IMR-90 (cell line): ENCODE measurements at regions not wholly inside any gene's neighbourhood (a gene's known extent, or its start where the extent isn't known, plus 50 kb on each side); places are given as distances from the start of the nearest gene placed in this dataset.

Source experiments
- ATAC-seq: fragments of 200-7000 bp; cut with Tn5 transposase; 2 replicates; pipeline ENCODE4 v1.9.1; 2020; ENCODE audit warnings: low read depth, mild to moderate bottlenecking, moderate library complexity
- BruUV-seq: library from RNA; stranded (reverse); fragments of 400-500 nt; replicated peaks from 2 replicates; lab custom pipeline; 2021; lab: Mats Ljungman, UMichigan
- CTCF ChIA-PET: fragments of 300-600 bp; formaldehyde crosslinking; extraction: SDS; loops from one replicate; lab custom pipeline; 2021; ENCODE audit warnings: antibody characterized with exemption; lab: Yijun Ruan, JAX
- POLR2A ChIA-PET: fragments of 300-600 bp; sonication (Branson Sonifier 250); formaldehyde crosslinking; loops from one replicate; lab custom pipeline; 2022; ENCODE audit warnings: antibody characterized with exemption; ENCODE audit not compliant: unreplicated experiment; lab: Charles Lee
- DNase-seq: peaks from one replicate; pipeline ENCODE4 v3.0.0; 2013
- H2AFZ ChIP-seq: replicated peaks from 2 replicates; pipeline ENCODE3; 2013; ENCODE audit warnings: low read length, mild to moderate bottlenecking; ENCODE audit not compliant: poor library complexity
- H2AK5ac ChIP-seq: 2 replicates; pipeline ENCODE4 v1.6.1; 2013; ENCODE audit warnings: low read depth, low read length, inconsistent platforms
- H2AK9ac ChIP-seq: replicated peaks from 2 replicates; pipeline ENCODE3; 2013; ENCODE audit warnings: mild to moderate bottlenecking, low read depth, low read length, moderate library complexity; ENCODE audit not compliant: poor library complexity
- H2BK120ac ChIP-seq: 2 replicates; pipeline ENCODE4 v1.6.1; 2013; ENCODE audit warnings: low read depth, low read length, inconsistent platforms
- H2BK15ac ChIP-seq: 3 replicates; pipeline ENCODE4 v1.6.1; 2013; ENCODE audit warnings: low read depth, low read length, inconsistent platforms
- H2BK20ac ChIP-seq: 2 replicates; pipeline ENCODE4 v1.6.1; 2013; ENCODE audit warnings: low read depth, mild to moderate bottlenecking, inconsistent platforms, low read length, moderate library complexity
- H2BK5ac ChIP-seq: 2 replicates; pipeline ENCODE4 v1.6.1; 2013; ENCODE audit warnings: mild to moderate bottlenecking, low read depth, low read length, inconsistent platforms; ENCODE audit not compliant: poor library complexity, severe bottlenecking
- H3K14ac ChIP-seq: replicated peaks from 2 replicates; pipeline ENCODE4 v1.6.1; 2013; ENCODE audit warnings: low read depth, low read length, inconsistent platforms
- H3K18ac ChIP-seq: 2 replicates; pipeline ENCODE4 v1.6.1; 2013; ENCODE audit warnings: low read depth, low read length, control low read depth
- H3K23ac ChIP-seq: 2 replicates; pipeline ENCODE4 v1.6.1; 2013; ENCODE audit warnings: low read depth, low read length, inconsistent platforms
- H3K27ac ChIP-seq: 2 replicates; pipeline ENCODE4 v1.5.1; 2013; ENCODE audit warnings: mild to moderate bottlenecking, control low read depth, low read length; ENCODE audit not compliant: insufficient read depth
- H3K27me3 ChIP-seq: 2 replicates; pipeline ENCODE4 v1.6.1; 2013; ENCODE audit warnings: low read length; ENCODE audit not compliant: control insufficient read depth, insufficient read depth
- H3K36me3 ChIP-seq: 2 replicates; pipeline ENCODE4 v1.6.1; 2013; ENCODE audit warnings: low read length, mixed read lengths; ENCODE audit not compliant: control insufficient read depth, insufficient read depth
- H3K4ac ChIP-seq: 2 replicates; pipeline ENCODE4 v1.6.1; 2013; ENCODE audit warnings: low read depth, low read length, inconsistent platforms
- H3K4me1 ChIP-seq: 2 replicates; pipeline ENCODE4 v1.6.1; 2013; ENCODE audit warnings: low read length, mixed read lengths; ENCODE audit not compliant: control insufficient read depth, insufficient read depth
- H3K4me2 ChIP-seq: 2 replicates; pipeline ENCODE4 v1.6.1; 2013; ENCODE audit warnings: low read depth, mild to moderate bottlenecking, control low read depth, low read length, moderate library complexity
- H3K4me3 ChIP-seq: 2 replicates; pipeline ENCODE4 v1.5.1; 2013; ENCODE audit warnings: low read depth, mild to moderate bottlenecking, control low read depth, low read length, moderate library complexity; ENCODE audit not compliant: insufficient read depth
- H3K56ac ChIP-seq: 2 replicates; pipeline ENCODE4 v1.6.1; 2013; ENCODE audit warnings: low read length, inconsistent platforms; ENCODE audit not compliant: insufficient read depth; ENCODE audit errors: extremely low read depth
- H3K79me1 ChIP-seq, 2 experiments: 2 replicates each; pipeline ENCODE4 v1.6.1; 2013; ENCODE audit warnings: low read length in 2 of 2, inconsistent platforms in 1 of 2, low read depth in 1 of 2
- H3K9ac ChIP-seq: 2 replicates; pipeline ENCODE4 v1.6.1; 2013; ENCODE audit warnings: low read depth, low read length, control low read depth
- H3K9me1 ChIP-seq: 2 replicates; pipeline ENCODE4 v1.6.1; 2013; ENCODE audit warnings: low read length, inconsistent platforms; ENCODE audit not compliant: insufficient read depth
- H3K9me3 ChIP-seq: 2 replicates; pipeline ENCODE4 v1.6.1; 2013; ENCODE audit warnings: low read length; ENCODE audit not compliant: control insufficient read depth, insufficient read depth
- H4K20me1 ChIP-seq: 2 replicates; pipeline ENCODE4 v1.6.1; 2013; ENCODE audit warnings: low read length, inconsistent platforms; ENCODE audit not compliant: insufficient read depth
- H4K5ac ChIP-seq: 2 replicates; pipeline ENCODE4 v1.6.1; 2013; ENCODE audit warnings: mild to moderate bottlenecking, low read depth, low read length, control low read depth
- H4K8ac ChIP-seq, 2 experiments: 2 replicates each; pipeline ENCODE4 v1.6.1; 2013; ENCODE audit warnings: low read depth in 2 of 2, low read length in 2 of 2, control low read depth in 1 of 2, inconsistent platforms in 1 of 2
- H4K91ac ChIP-seq: 2 replicates; pipeline ENCODE4 v1.6.1; 2013; ENCODE audit warnings: low read depth, low read length, inconsistent platforms; ENCODE audit not compliant: insufficient read depth
- BHLHE40 ChIP-seq: fragments of 150-350 bp; IDR thresholded peaks from 2 replicates; pipeline ENCODE4 v1.6.1; 2016; ENCODE audit warnings: mild to moderate bottlenecking, low read depth, low read length
- CTCF ChIP-seq: conservative IDR thresholded peaks from 2 replicates; pipeline ENCODE4 v1.5.1; 2012; ENCODE audit warnings: mild to moderate bottlenecking, low read depth, low read length, improper control_type of control experiment
- FOS ChIP-seq: fragments of 150-350 bp; IDR thresholded peaks from 2 replicates; pipeline ENCODE4 v1.6.1; 2016; ENCODE audit warnings: low read depth, low read length
- MAZ ChIP-seq: IDR thresholded peaks from 2 replicates; pipeline ENCODE4 v1.6.1; 2012; ENCODE audit warnings: low read depth, mild to moderate bottlenecking, low read length, improper control_type of control experiment, moderate library complexity, borderline replicate concordance
- MXI1 ChIP-seq: IDR thresholded peaks from 2 replicates; pipeline ENCODE4 v1.6.1; 2012; ENCODE audit warnings: low read depth, mild to moderate bottlenecking, low read length, moderate library complexity, borderline replicate concordance
- NFE2L2 ChIP-seq: fragments of 150-350 bp; IDR thresholded peaks from 2 replicates; pipeline ENCODE4 v1.6.1; 2016; ENCODE audit warnings: low read depth, mild to moderate bottlenecking, low read length
- POLR2A ChIP-seq: IDR thresholded peaks from 2 replicates; pipeline ENCODE4 v1.6.1; 2012; ENCODE audit warnings: mild to moderate bottlenecking, low read depth, low read length
- RAD21 ChIP-seq: IDR thresholded peaks from 2 replicates; pipeline ENCODE4 v1.6.1; 2012; ENCODE audit warnings: low read length, improper control_type of control experiment
- RCOR1 ChIP-seq: IDR thresholded peaks from 2 replicates; pipeline ENCODE4 v1.6.1; 2012; ENCODE audit warnings: mild to moderate bottlenecking, low read length, improper control_type of control experiment; ENCODE audit not compliant: insufficient replicate concordance
- SMC3 ChIP-seq: fragments of 150-350 bp; IDR thresholded peaks from 2 replicates; pipeline ENCODE4 v1.6.1; 2016; ENCODE audit warnings: low read depth, mild to moderate bottlenecking, antibody characterized with exemption, low read length, moderate library complexity
- USF2 ChIP-seq: fragments of 150-350 bp; IDR thresholded peaks from 2 replicates; pipeline ENCODE4 v1.6.1; 2017; ENCODE audit warnings: mild to moderate bottlenecking, antibody characterized with exemption, low read length, low read depth
- WGBS, 2 experiments: methylation state at CpG; one replicate each; pipeline versions ENCODE4 v1.1.5 to v1.1.7; 2013; ENCODE audit warnings: missing lambda C conversion rate in 2 of 2; ENCODE audit not compliant: insufficient read length in 1 of 2; ENCODE audit errors: extremely low coverage in 2 of 2; 5-methylcytosine and 5-hydroxymethylcytosine counted together
- dilution Hi-C: fragments of 300-500 bp; cut with HindIII; formaldehyde crosslinking; loops from one replicate; pipeline ENCODE4 v1.14.3; 2018; ENCODE audit warnings: low sequenced_read_pairs; ENCODE audit not compliant: unreplicated experiment
- in situ Hi-C: fragments of 300-500 bp; cut with MboI; formaldehyde crosslinking; loops from 3 replicates; pipeline ENCODE4 v1.14.3; 2019; ENCODE audit warnings: low sequenced_read_pairs, inconsistent platforms, mixed read lengths
- intact Hi-C: fragments of 100-400 bp; cut with micrococcal nuclease; formaldehyde crosslinking; loops from 2 replicates; pipeline ENCODE4 v1.10.0; 2022

- H2BK120ac ChIP-seq, result no peak overlapping the region
- no peaks in the 10 kb centered on the region for H3K9me3 ChIP-seq
- no peak for DNase-seq
- H2AK9ac ChIP-seq, result no peak overlapping the region
- H4K8ac ChIP-seq, result no peak overlapping the region
- H3K4me2 ChIP-seq, result no peak overlapping the region
- H3K36me3 ChIP-seq, result no peaks in the 10 kb centered on the region
- no peak overlapping the region for H2BK20ac ChIP-seq
- H2AK5ac ChIP-seq, result no peak overlapping the region
- H3K9ac ChIP-seq, result no peak overlapping the region
- no peaks in the 10 kb centered on the region for H4K20me1 ChIP-seq
- H3K14ac ChIP-seq, result no peak overlapping the region
- no peak overlapping the region for H2AFZ ChIP-seq
- H3K18ac ChIP-seq, result no peak overlapping the region
- H3K23ac ChIP-seq, result no peak overlapping the region
- H4K5ac ChIP-seq, result no peak overlapping the region
- H3K4me1 ChIP-seq, result peaks cover 2% of the 10 kb centered on the region; the same call in 1 of the 2 replicates
- no peaks in the 10 kb centered on the region for H3K9me1 ChIP-seq
- dilution Hi-C loops (no loop called here), in situ Hi-C loops (no loop called here), intact Hi-C loops (no loop called here)
- H3K27ac ChIP-seq, result no peak overlapping the region
- no peak overlapping the region for H3K4ac ChIP-seq
- CTCF ChIA-PET, result no interaction called here
- H3K56ac ChIP-seq, result no peak overlapping the region
- no peak overlapping the region for H3K4me3 ChIP-seq
- no TSS peak for BruUV-seq
- TF ChIP-seq RAD21, result no peak
- no peak for TF ChIP-seq CTCF
- no peak for TF ChIP-seq SMC3
- no peak for TF ChIP-seq FOS
- no peak for TF ChIP-seq NFE2L2
- no peak for TF ChIP-seq USF2
- no peak for TF ChIP-seq MAZ
- no peak for TF ChIP-seq BHLHE40
- TF ChIP-seq RCOR1, result no peak
- no peak for TF ChIP-seq MXI1
- no peak for TF ChIP-seq POLR2A
- no peak overlapping the region for H4K91ac ChIP-seq
- H2BK15ac ChIP-seq, result no peak overlapping the region
- H3K27me3 ChIP-seq, result peaks cover 17% of the 10 kb centered on the region
- no peak overlapping the region for H2BK5ac ChIP-seq
- H3K79me1 ChIP-seq, result no peaks in the 10 kb centered on the region
- WGBS, 2 experiments, result no CpG with 5 or more reads among the region's 2 CpGs
- POLR2A ChIA-PET, result no interaction called here
- no peak for ATAC-seq
Measured at GRCh38 chr12:66060163-66060907, 70.2 kb downstream of the LLPH start.
